Gastroesophageal sphincter (tissue), 4 donors: ENCODE measurements at regions not wholly inside any gene's neighbourhood (a gene's known extent, or its start where the extent isn't known, plus 50 kb on each side); places are given as distances from the start of the nearest gene placed in this dataset.
"Not testable (repeated sequence)": the region's sequence is repeated elsewhere in the genome, so short reads cannot be mapped to it uniquely, and the experiment has no call there.

Experiments used
- ATAC-seq: fragments of 150-250 bp; one replicate; pipeline ENCODE4 v1.9.1; 2016; ENCODE audit warnings: mild to moderate bottlenecking, moderate library complexity
- H3K27ac ChIP-seq, 4 donors: fragments of 200-600 bp; sonication (generic) in 3 of 4; 1 replicate in 3 of 4; 2 replicates in 1 of 4; pipeline ENCODE4 v1.5.1; 2016 to 2019
- H3K27me3 ChIP-seq: fragments of 200-600 bp; sonication (generic); one replicate; pipeline ENCODE4 v1.5.1; 2019
- H3K36me3 ChIP-seq, 2 donors: fragments of 200-600 bp; sonication (generic); one replicate each; pipeline ENCODE4 v1.5.1; 2019; ENCODE audit warnings: control low read depth in 1 of 2
- H3K4me1 ChIP-seq, 3 donors: fragments of 200-600 bp; sonication (generic); 1 replicate in 2 of 3; 2 replicates in 1 of 3; pipeline ENCODE4 v1.5.1; 2016 to 2019; ENCODE audit warnings: control low read depth in 2 of 3
- H3K4me3 ChIP-seq, 2 donors: fragments of 200-600 bp; sonication (generic); one replicate each; pipeline ENCODE4 v1.5.1; 2019; ENCODE audit warnings: mild to moderate bottlenecking in 1 of 2, moderate library complexity in 1 of 2
- H3K9me3 ChIP-seq, 3 donors: fragments of 200-600 bp; sonication (generic); one replicate each; pipeline ENCODE4 v1.5.1; 2017 to 2019; ENCODE audit warnings: control low read depth in 2 of 3
- EP300 ChIP-seq: sonication (generic); formaldehyde crosslinking; IDR thresholded peaks from one replicate; pipeline ENCODE4 v1.6.1; 2017; ENCODE audit warnings: antibody characterized with exemption, mild to moderate bottlenecking
- POLR2A ChIP-seq, 2 donors: fragments of 450-650 bp; IDR thresholded peaks; one replicate each; pipeline ENCODE4 v1.6.1; 2017; ENCODE audit warnings: antibody characterized with exemption in 2 of 2, mild to moderate bottlenecking in 2 of 2, moderate library complexity in 1 of 2
- POLR2AphosphoS5 ChIP-seq: sonication (generic); formaldehyde crosslinking; IDR thresholded peaks from one replicate; pipeline ENCODE4 v1.6.1; 2017; ENCODE audit warnings: antibody characterized with exemption
- WGBS, 2 donors: methylation state at CpG; one replicate each; pipeline ENCODE4 v1.1.5; 2018; ENCODE audit warnings: low coverage in 1 of 2; 5-methylcytosine and 5-hydroxymethylcytosine counted together
- TF ChIP-seq, protein P1 (sequence below), 4 experiments: fragments of 200-600 bp in 2 of 4; fragments of 450-650 bp in 2 of 4; sonication (generic) in 1 of 4; IDR thresholded peaks; one replicate each; pipeline ENCODE4 v1.5.1; 2017 to 2019; ENCODE audit warnings: antibody characterized with exemption in 4 of 4, mild to moderate bottlenecking in 2 of 4, moderate library complexity in 2 of 4

DNA sequence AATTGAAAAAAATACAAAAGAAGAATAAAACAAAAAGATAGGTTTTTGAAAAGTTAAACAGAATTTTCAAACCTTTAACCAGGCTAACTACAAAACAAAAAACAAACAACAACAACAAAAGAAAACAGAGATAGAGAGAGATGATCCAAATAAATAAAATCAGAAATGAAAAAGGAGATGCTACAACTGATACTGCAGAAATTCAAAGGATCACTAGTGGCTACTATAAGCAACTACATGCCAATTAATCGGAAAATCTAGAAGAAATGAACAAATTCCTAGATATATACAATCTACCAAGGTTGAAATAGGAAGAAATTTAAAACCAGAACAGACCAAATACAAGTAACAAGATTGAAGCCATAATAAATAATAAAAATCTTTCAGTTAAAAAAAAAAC is 326.8 kb upstream of the VSTM2A start:
- H3K27me3 ChIP-seq, result no peaks in the 10 kb centered on the region
- WGBS, 2 donors, result 65 to 100% methylated on average over 1 of the region's 1 CpG
- TF ChIP-seq POLR2AphosphoS5, result no peak
- no peak for TF ChIP-seq POLR2A (IDR thresholded peaks at IDR 0.05)
- no peak for TF ChIP-seq EP300
- TF ChIP-seq, protein P1, sequence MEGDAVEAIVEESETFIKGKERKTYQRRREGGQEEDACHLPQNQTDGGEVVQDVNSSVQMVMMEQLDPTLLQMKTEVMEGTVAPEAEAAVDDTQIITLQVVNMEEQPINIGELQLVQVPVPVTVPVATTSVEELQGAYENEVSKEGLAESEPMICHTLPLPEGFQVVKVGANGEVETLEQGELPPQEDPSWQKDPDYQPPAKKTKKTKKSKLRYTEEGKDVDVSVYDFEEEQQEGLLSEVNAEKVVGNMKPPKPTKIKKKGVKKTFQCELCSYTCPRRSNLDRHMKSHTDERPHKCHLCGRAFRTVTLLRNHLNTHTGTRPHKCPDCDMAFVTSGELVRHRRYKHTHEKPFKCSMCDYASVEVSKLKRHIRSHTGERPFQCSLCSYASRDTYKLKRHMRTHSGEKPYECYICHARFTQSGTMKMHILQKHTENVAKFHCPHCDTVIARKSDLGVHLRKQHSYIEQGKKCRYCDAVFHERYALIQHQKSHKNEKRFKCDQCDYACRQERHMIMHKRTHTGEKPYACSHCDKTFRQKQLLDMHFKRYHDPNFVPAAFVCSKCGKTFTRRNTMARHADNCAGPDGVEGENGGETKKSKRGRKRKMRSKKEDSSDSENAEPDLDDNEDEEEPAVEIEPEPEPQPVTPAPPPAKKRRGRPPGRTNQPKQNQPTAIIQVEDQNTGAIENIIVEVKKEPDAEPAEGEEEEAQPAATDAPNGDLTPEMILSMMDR (IDR thresholded peaks at IDR 0.05), result peak in 1 of 4 experiments; percentile 4
- no peak overlapping the region for H3K27ac ChIP-seq
- H3K36me3 ChIP-seq, result no peaks in the 10 kb centered on the region
- H3K9me3 ChIP-seq, result peaks cover 0 to 48% (median 0%) of the 10 kb centered on the region in 3 donors
- H3K4me3 ChIP-seq, result no peak overlapping the region
- no peaks in the 10 kb centered on the region for H3K4me1 ChIP-seq
- ATAC-seq, result no peak

DNA sequence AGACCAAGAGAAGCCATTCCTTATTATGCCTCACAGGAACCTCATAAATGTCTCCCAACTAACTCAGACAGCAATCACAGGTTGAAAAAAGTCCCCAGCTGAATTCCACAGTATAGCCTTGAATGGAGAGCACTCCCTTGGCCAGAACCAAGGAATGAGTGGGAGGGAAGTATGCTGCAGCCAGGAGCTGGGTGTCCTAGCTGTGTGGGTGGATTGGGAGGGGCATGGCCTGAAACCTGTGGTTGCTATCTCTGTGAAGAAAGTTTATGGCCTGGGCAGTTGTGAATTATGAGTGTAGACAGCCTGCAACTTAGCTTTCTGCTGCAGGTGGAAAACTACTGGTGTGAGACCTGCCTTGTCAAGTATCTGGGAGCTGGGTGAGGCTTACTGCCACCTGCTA is 316.1 kb upstream of the VSTM2A start:
- H3K4me3 ChIP-seq, H3K27me3 ChIP-seq, H3K36me3 ChIP-seq, H3K27ac ChIP-seq, H3K9me3 ChIP-seq, H3K4me1 ChIP-seq: not testable (repeated sequence)
- peak; percentile 28 for ATAC-seq

DNA sequence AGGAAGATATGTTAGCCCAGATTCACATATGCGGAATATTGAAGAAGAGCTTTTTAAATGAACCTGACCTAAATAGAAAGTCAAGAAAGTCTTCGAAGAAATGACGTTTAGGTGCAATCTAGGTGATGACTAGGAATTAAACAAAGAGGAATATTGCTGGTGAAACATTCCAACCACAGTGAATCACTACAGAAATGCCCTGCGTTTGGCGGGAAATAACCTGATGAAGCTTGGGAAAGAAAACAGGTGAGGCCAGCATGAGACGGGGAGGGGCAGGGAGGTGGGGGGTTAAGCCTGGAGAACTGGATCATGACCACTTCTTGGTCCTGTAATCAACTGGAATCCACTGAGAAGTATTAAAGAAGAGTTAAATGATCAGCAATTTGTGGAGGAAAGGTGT is 299.4 kb upstream of the VSTM2A start:
- ATAC-seq, result no peak
- Histone ChIP-seq H3K9me3 (no peaks in the 10 kb centered on the region), H3K27ac (no peak overlapping the region), H3K4me1 (no peaks in the 10 kb centered on the region), H3K36me3 (no peaks in the 10 kb centered on the region), H3K4me3 (no peak overlapping the region), H3K27me3 (no peaks in the 10 kb centered on the region)
- WGBS, 2 donors, result 94 to 97% methylated on average over 6 of the region's 6 CpGs
- TF ChIP-seq, protein P1 (IDR thresholded peaks at IDR 0.05), result no peak
- TF ChIP-seq POLR2AphosphoS5 (no peak), EP300 (no peak), POLR2A (IDR thresholded peaks at IDR 0.05) (no peak)

DNA sequence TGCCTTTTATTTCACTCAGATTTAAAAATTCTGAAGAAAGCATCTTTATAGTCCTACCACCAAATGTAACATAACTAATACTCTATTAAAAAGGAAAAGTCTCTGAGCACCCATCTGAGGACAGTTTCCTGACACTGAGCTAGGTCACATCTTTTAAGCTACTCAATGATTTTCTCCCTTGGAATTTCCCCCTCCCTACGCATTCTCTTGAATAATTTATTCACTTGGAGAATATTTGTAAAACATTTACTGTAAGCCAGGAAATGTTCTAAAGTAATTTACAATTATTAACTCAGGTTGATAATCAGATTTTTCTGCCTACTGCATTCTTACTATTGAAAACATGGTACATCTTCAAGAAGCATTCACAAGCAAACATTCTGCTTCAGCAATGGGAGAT is 297.2 kb upstream of the VSTM2A start:
- H3K27ac ChIP-seq, result no peak overlapping the region
- no peaks in the 10 kb centered on the region for H3K4me1 ChIP-seq
- H3K4me3 ChIP-seq, result no peak overlapping the region
- WGBS, 2 donors, result 30 to 77% methylated on average over 1 of the region's 1 CpG
- TF ChIP-seq, protein P1 (IDR thresholded peaks at IDR 0.05), result no peak
- TF ChIP-seq POLR2AphosphoS5 (no peak), EP300 (no peak)
- no peaks in the 10 kb centered on the region for H3K36me3 ChIP-seq
- no peak for ATAC-seq
- no peaks in the 10 kb centered on the region for H3K27me3 ChIP-seq
- no peaks in the 10 kb centered on the region for H3K9me3 ChIP-seq

DNA sequence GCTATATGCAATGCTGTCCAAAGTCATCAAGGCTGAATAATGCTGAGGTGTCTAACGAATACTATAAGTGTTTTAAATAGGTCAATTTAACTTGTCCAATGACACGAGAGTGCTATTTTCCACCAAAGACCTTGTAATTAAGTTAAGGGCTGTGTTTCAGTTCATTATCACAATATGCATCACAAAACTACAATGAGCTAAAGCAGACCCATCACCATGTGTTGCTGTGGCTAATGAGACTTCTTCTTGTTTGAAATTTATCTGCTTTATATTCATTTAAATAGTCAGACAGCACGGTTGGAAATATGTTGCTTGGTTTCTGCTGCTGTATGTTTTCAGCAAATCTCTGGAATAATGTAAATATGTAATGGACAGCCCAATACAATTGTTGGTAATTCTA is 292.5 kb upstream of the VSTM2A start:
- ATAC-seq, result no peak
- no peaks in the 10 kb centered on the region for H3K27me3 ChIP-seq
- 35 to 60% methylated on average over 3 of the region's 3 CpGs for WGBS, 2 donors
- H3K9me3 ChIP-seq, result no peaks in the 10 kb centered on the region
- no peaks in the 10 kb centered on the region for H3K4me1 ChIP-seq
- no peak overlapping the region for H3K4me3 ChIP-seq
- no peaks in the 10 kb centered on the region for H3K36me3 ChIP-seq
- no peak overlapping the region for H3K27ac ChIP-seq
- no peak for TF ChIP-seq POLR2A (IDR thresholded peaks at IDR 0.05)

DNA sequence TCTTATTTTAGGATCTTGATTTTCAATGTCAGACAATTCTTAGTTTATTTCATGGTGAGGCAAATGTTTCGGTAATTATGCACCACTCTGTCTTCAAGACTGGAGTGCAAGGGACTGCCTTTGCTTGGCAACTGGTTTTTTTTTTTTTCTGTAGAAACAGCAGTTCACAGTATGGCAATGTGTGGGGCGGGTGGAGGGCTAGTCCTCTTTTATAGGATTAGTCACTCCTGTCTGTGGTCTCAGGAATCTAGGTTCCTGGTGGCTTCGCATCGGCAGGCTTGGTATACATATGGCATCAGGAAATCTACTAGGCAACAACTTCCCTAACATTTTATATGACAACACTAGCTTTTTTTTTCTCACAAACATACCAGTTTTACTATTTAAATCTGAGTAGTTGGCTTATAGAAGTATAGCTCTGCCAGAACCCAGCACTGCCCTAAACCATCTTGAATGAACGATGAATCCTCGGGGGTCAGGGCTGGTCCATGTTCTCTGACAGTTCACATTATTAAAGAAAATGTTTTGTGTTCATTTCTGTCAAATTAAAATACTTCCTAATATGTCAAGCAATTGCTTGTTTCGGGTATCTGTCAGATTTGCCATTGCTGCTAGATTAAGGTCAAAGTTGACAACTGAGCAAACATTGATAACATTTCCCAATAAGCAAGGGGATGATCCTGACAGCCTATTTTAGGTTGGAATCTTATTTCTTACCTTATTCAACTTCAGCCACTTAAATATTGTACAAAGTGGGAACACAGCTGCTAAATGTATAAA is 289.7 kb upstream of the VSTM2A start:
- H3K27ac ChIP-seq, result no peak overlapping the region
- no peak for ATAC-seq
- no peaks in the 10 kb centered on the region for H3K36me3 ChIP-seq
- H3K9me3 ChIP-seq, result no peaks in the 10 kb centered on the region
- no peaks in the 10 kb centered on the region for H3K4me1 ChIP-seq
- TF ChIP-seq EP300, result no peak
- TF ChIP-seq POLR2AphosphoS5, result no peak
- no peak for TF ChIP-seq POLR2A (IDR thresholded peaks at IDR 0.05)
- TF ChIP-seq, protein P1 (IDR thresholded peaks at IDR 0.05), result no peak
- H3K27me3 ChIP-seq, result no peaks in the 10 kb centered on the region
- 68 to 85% methylated on average over 3 to 7 of the region's 7 CpGs for WGBS, 2 donors
- H3K4me3 ChIP-seq, result no peak overlapping the region
